ENCODE measurements at regions not wholly inside any gene's neighbourhood (a gene's known extent, or its start where the extent isn't known, plus 50 kb on each side); places are given as distances from the start of the nearest gene placed in this dataset.

DNA sequence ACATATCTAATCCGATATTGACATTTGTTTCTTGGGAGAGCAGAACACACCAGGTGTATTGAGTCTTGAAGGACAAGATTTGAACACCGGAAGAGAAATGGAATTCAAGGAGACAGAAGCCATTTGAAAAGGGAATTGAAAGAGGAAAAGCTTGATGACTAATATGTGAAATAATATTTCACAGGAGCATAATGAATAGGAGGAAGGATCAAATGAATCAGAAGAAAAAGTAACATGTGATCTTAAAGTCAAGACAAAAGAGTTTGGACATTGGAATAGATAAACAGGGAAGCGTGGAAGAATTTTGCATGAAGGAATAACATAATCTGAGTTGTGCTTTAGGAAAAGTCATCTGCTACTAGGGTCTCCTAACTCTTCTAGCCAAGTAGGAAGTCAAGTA, 145.5 kb upstream of the PDHA2 start:
- TF ChIP-seq, protein P1, sequence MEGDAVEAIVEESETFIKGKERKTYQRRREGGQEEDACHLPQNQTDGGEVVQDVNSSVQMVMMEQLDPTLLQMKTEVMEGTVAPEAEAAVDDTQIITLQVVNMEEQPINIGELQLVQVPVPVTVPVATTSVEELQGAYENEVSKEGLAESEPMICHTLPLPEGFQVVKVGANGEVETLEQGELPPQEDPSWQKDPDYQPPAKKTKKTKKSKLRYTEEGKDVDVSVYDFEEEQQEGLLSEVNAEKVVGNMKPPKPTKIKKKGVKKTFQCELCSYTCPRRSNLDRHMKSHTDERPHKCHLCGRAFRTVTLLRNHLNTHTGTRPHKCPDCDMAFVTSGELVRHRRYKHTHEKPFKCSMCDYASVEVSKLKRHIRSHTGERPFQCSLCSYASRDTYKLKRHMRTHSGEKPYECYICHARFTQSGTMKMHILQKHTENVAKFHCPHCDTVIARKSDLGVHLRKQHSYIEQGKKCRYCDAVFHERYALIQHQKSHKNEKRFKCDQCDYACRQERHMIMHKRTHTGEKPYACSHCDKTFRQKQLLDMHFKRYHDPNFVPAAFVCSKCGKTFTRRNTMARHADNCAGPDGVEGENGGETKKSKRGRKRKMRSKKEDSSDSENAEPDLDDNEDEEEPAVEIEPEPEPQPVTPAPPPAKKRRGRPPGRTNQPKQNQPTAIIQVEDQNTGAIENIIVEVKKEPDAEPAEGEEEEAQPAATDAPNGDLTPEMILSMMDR (IDR thresholded peaks at IDR 0.05; ENCODE audit: poor library complexity, severe bottlenecking): no peak
- no peak for TF ChIP-seq EP300 (conservative IDR thresholded peaks at IDR 0.05; ENCODE audit: poor library complexity, severe bottlenecking)
- no peak for TF ChIP-seq POLR2AphosphoS5 (IDR thresholded peaks at IDR 0.05)
- no peak for TF ChIP-seq EZH2 (IDR thresholded peaks at IDR 0.05; ENCODE audit: borderline replicate concordance, insufficient read depth, low read length, poor library complexity, severe bottlenecking)
- TF ChIP-seq, protein P2, sequence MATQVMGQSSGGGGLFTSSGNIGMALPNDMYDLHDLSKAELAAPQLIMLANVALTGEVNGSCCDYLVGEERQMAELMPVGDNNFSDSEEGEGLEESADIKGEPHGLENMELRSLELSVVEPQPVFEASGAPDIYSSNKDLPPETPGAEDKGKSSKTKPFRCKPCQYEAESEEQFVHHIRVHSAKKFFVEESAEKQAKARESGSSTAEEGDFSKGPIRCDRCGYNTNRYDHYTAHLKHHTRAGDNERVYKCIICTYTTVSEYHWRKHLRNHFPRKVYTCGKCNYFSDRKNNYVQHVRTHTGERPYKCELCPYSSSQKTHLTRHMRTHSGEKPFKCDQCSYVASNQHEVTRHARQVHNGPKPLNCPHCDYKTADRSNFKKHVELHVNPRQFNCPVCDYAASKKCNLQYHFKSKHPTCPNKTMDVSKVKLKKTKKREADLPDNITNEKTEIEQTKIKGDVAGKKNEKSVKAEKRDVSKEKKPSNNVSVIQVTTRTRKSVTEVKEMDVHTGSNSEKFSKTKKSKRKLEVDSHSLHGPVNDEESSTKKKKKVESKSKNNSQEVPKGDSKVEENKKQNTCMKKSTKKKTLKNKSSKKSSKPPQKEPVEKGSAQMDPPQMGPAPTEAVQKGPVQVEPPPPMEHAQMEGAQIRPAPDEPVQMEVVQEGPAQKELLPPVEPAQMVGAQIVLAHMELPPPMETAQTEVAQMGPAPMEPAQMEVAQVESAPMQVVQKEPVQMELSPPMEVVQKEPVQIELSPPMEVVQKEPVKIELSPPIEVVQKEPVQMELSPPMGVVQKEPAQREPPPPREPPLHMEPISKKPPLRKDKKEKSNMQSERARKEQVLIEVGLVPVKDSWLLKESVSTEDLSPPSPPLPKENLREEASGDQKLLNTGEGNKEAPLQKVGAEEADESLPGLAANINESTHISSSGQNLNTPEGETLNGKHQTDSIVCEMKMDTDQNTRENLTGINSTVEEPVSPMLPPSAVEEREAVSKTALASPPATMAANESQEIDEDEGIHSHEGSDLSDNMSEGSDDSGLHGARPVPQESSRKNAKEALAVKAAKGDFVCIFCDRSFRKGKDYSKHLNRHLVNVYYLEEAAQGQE (IDR thresholded peaks at IDR 0.05; ENCODE audit: borderline replicate concordance): no peak
- no peak for TF ChIP-seq TAF1 (IDR thresholded peaks at IDR 0.05; ENCODE audit: low read depth)

Measured in neural cell (in vitro differentiated cells).